Astrocyte of the spinal cord (primary cell): ENCODE measurements at regions not wholly inside any gene's neighbourhood (a gene's known extent, or its start where the extent isn't known, plus 50 kb on each side); places are given as distances from the start of the nearest gene placed in this dataset.

Experiments used
- DNase-seq: peaks from one replicate; pipeline ENCODE4 v3.0.0; 2011; ENCODE audit warnings: low read depth, low spot score
- H3K4me3 ChIP-seq: 2 replicates; pipeline ENCODE4 v1.5.1; 2011; ENCODE audit warnings: low read depth, mild to moderate bottlenecking, low read length, moderate library complexity
- in situ Hi-C: cut with HindIII; loops from 2 replicates; pipeline ENCODE4 v1.10.0; 2017; ENCODE audit warnings: low sequenced_read_pairs
- TF ChIP-seq, protein P1 (sequence below): IDR thresholded peaks from 2 replicates; pipeline ENCODE4 v1.5.1; 2012; ENCODE audit warnings: low read depth, mild to moderate bottlenecking, low read length, inconsistent platforms

DNA sequence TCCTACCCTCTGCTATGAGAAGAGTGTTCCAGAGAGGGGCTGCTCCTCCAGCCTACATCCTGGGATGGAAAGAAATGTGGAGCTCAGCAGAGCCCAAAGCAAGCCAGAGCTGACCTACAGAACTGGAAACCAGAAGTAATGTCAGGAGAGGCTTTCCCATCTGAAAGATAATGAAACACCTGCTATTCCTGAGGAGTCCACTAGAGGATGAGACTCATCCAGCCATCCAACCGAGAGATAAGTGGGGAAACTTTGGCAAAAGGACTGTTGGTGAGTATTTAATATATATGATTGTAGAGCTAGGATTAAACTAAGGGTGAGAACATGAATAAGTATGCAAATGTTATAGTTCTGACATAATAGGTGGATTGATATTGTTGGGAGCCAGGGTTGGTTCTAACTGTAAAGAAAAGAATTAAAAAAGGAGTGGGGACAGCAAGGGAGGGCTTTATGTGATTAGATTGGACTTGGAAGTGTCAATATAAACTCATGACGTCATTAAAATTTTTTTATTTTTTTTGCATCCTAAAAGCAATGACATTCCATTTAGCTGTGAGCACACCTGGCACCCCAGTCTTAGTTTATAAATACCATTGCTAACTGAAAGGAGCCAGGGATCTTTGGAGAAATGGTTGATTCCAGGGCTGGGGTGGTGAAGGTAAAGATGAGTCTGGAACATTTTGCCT is 312.8 kb upstream of the NFE2L3 start:
- no peak for DNase-seq
- TF ChIP-seq, protein P1, sequence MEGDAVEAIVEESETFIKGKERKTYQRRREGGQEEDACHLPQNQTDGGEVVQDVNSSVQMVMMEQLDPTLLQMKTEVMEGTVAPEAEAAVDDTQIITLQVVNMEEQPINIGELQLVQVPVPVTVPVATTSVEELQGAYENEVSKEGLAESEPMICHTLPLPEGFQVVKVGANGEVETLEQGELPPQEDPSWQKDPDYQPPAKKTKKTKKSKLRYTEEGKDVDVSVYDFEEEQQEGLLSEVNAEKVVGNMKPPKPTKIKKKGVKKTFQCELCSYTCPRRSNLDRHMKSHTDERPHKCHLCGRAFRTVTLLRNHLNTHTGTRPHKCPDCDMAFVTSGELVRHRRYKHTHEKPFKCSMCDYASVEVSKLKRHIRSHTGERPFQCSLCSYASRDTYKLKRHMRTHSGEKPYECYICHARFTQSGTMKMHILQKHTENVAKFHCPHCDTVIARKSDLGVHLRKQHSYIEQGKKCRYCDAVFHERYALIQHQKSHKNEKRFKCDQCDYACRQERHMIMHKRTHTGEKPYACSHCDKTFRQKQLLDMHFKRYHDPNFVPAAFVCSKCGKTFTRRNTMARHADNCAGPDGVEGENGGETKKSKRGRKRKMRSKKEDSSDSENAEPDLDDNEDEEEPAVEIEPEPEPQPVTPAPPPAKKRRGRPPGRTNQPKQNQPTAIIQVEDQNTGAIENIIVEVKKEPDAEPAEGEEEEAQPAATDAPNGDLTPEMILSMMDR: peak; percentile 53
- no peak overlapping the region for H3K4me3 ChIP-seq
- in situ Hi-C loops: no loop called here

DNA sequence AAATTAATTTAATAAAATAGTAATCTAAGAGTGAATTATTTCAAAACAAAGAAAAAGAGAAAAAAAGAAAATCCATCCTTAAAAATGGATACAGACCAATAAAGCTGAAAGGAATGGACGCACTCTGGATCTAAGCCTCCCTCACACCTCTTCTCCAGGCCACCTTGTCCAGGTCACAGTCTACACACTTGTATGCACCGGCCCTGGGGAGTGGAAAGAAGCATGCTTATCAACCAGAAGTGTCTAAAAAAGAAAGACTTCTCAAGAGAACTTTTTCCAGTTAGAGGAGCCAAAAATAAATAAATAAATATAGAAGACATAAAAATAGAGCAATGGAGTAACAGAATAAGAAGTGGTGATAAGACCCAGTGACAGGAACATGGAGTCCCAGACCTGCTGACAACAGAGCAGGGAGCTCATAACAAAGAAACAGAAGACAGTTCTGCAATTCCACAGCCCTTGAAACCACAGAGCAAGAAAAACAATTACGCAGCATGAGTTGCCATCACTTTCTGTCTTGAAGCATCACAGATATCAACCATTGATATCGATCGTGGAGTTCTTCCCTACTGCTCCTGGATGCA is 311.7 kb upstream of the NFE2L3 start:
- in situ Hi-C loops: no loop called here
- H3K4me3 ChIP-seq: no peak overlapping the region
- TF ChIP-seq, protein P1: no peak
- no peak for DNase-seq

DNA sequence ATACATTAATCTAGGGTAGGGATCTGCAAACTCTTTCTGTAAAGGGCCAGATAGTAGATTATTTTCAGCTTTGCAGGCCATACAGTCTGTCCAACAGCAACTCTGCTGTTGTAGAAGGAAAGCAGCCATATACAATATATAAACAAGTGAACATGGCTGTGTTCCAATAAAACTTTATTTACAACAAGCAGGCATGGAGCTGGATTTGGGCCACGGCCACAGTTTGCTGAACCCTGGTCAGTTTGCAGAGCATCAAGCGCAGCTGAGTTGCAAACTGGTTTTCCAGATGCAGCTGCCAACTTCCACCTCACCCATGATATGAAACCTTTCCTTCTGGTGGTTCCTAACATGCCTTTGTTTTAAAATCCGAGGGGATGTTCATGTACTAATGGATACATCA is 310.4 kb upstream of the NFE2L3 start:
- TF ChIP-seq, protein P1: no peak
- DNase-seq: no peak
- in situ Hi-C loops: no loop called here
- no peak overlapping the region for H3K4me3 ChIP-seq

DNA sequence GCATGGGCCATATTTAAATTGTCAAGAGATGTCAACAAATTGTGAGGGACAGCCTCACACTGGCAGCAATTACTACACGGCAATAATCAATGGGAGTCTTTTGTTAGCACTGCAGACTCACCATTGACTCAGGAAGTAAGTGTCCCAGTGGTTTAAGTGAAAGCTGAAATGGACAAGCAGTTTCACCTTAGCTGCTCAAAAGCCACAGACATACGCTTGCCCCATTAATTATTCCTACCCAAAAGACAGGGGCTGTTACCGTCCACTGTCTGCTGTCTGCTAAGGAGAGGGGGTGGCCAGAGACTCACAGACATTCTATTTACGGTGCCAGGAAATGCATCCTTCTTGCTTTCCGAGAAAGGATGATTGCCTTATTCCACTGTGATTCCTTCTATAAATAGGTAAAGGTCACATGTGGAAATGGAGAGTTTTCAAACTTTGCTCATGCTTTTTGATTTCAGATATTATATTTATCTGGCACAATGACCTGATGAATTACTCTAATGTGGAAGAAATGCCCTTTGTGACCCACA is 309.7 kb upstream of the NFE2L3 start:
- H3K4me3 ChIP-seq: no peak overlapping the region
- DNase-seq: no peak
- in situ Hi-C loops: no loop called here
- TF ChIP-seq, protein P1: no peak

DNA sequence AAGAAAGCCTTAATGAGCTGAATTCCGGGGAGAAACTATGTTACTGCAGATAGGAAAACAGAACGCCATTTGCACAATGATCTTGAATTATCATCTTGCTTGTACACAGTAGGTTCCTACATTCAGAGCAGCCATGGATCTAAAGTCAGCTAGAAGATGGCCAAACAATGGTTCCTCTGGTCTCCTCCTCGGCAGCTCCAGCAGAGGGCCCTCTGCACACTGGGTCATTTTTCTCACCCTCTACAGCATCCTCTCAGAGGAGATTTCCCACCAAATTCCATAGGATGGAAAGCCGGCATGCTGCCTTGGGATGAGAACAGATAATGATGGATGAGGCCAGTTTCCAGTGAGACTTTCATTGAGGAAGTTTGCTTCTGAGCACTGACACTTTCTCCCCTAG is 308.5 kb upstream of the NFE2L3 start:
- in situ Hi-C loops: no loop called here
- DNase-seq: no peak
- H3K4me3 ChIP-seq: no peak overlapping the region
- TF ChIP-seq, protein P1: no peak

DNA sequence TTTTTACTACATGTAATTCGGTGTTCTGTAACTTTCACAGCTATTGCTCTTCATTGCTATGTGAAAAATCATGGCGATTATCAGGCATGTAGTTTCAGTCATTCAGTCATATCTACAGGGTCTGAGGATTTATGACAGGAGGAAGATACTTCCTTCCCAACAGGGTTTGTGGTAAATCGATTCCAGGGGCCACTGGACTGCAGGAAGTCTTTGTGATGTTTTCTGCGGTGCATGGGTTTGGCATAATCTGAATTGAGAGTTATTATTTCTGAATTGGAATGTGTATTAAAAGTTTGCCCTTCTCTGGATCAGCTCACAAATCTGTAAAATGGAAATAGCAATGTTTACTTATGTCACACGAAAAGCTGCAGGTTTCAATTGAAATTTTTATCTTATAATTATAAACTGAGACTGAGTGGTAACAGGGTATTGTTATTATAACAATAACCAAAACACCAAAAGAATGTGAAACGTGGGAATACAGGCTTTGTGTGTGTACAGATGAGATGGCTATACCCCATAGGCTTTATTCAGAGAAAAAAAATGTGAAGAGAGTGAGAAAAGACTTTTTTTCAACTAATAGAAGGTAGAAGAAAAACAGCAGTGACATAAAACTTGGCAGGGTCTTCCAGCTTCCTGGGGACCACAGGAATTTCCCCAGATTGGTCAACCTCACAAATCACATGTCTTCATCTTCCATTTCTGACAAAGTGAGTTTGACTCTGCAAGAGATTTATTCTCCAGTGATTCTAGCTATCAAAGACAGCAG is 307.7 kb upstream of the NFE2L3 start:
- in situ Hi-C loops: no loop called here
- H3K4me3 ChIP-seq: no peak overlapping the region
- DNase-seq: peak; percentile 58
- TF ChIP-seq, protein P1: no peak
